ENCODE measurements at regions not wholly inside any gene's neighbourhood (a gene's known extent, or its start where the extent isn't known, plus 50 kb on each side); places are given as distances from the start of the nearest gene placed in this dataset.

DNA sequence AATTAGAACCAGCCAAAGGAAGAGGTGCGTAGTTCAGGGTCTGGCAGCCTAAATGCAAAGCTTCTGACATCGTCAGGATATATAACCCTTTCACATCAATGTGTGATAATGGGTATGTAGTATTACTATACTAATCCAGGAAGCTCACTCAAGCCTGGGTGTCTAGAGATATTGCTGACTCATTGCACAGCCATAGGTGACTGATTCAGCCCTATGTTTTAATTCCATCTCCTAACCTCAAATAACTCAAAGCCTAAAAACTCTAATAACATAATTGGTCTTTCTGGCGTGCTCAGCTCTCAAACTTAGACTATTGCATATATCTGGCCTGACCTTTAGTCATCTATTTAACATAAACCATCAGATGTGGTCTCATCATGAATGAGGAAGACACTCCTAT is 658.4 kb downstream of the TBC1D32 start:
- H3K36me3 ChIP-seq (ENCODE audit: control insufficient read depth, insufficient read depth, low read length), result no peaks in the 10 kb centered on the region
- no peaks in the 10 kb centered on the region for H3K9me1 ChIP-seq (ENCODE audit: control insufficient read depth, insufficient read depth, low read length)
- H2AFZ ChIP-seq (ENCODE audit: low read depth, low read length), result no peak overlapping the region
- ChIA-PET POLR2A (interaction anchor here (0.6 kb wide), 1 partner anchor 1346 kb away, joined by 3 read pairs; no protein-coding TSS in a partner anchor), CTCF (ENCODE audit: low intra/inter-chr PET ratio) (no interaction called here)
- TF ChIP-seq, protein P1, sequence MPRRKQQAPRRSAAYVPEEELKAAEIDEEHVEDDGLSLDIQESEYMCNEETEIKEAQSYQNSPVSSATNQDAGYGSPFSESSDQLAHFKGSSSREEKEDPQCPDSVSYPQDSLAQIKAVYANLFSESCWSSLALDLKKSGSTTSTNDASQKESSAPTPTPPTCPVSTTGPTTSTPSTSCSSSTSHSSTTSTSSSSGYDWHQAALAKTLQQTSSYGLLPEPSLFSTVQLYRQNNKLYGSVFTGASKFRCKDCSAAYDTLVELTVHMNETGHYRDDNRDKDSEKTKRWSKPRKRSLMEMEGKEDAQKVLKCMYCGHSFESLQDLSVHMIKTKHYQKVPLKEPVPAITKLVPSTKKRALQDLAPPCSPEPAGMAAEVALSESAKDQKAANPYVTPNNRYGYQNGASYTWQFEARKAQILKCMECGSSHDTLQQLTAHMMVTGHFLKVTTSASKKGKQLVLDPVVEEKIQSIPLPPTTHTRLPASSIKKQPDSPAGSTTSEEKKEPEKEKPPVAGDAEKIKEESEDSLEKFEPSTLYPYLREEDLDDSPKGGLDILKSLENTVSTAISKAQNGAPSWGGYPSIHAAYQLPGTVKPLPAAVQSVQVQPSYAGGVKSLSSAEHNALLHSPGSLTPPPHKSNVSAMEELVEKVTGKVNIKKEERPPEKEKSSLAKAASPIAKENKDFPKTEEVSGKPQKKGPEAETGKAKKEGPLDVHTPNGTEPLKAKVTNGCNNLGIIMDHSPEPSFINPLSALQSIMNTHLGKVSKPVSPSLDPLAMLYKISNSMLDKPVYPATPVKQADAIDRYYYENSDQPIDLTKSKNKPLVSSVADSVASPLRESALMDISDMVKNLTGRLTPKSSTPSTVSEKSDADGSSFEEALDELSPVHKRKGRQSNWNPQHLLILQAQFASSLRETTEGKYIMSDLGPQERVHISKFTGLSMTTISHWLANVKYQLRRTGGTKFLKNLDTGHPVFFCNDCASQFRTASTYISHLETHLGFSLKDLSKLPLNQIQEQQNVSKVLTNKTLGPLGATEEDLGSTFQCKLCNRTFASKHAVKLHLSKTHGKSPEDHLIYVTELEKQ (CRISPR knock-in tag; IDR thresholded peaks at IDR 0.05), result no peak
- TF ChIP-seq MAFG (tag; conservative IDR thresholded peaks at IDR 0.05), result 0 out of 2 replicates have a peak, but pooled peaks have one; percentile 28
- H3K27ac ChIP-seq (ENCODE audit: extremely low read depth, low read depth, low read length), result no peak overlapping the region
- H3K4me1 ChIP-seq (replicated peaks in 1 of 2; ENCODE audit: control insufficient read depth in 2 of 2, insufficient read depth in 2 of 2, low read length in 2 of 2), result no peaks in the 10 kb centered on the region
- no TSS peak for BruUV-seq (replicated peaks)
- no peaks in the 10 kb centered on the region for H3K79me2 ChIP-seq (ENCODE audit: control insufficient read depth, insufficient read depth, low read length)
- H3K9me3 ChIP-seq (replicated peaks; ENCODE audit: control insufficient read depth, insufficient read depth, low read depth, low read length), result no peaks in the 10 kb centered on the region
- no peak overlapping the region for H3K4me2 ChIP-seq (ENCODE audit: insufficient read depth, low read length)
- in situ Hi-C loops (cut with MboI), result no loop called here
- FAIRE-seq (no peak), DNase-seq (ENCODE audit: extremely low read depth in 1 of 4, low spot score in 3 of 4) (no peak), ATAC-seq (no peak)
- no peak overlapping the region for H3K9ac ChIP-seq (ENCODE audit: insufficient read depth in 1 of 2, low read depth in 2 of 2, low read length in 2 of 2)
- no peak overlapping the region for H3K4me3 ChIP-seq
- WGBS (ENCODE audit: insufficient coverage, low coverage, missing lambda C conversion rate), result 0% methylated on average over 3 of the region's 3 CpGs
- intact Hi-C loops (cut with micrococcal nuclease), result no loop called here
- H4K20me1 ChIP-seq (replicated peaks; ENCODE audit: control insufficient read depth, insufficient read depth, low read length), result no peaks in the 10 kb centered on the region
- H3K27me3 ChIP-seq (ENCODE audit: control insufficient read depth in 2 of 2, insufficient read depth in 2 of 2, low read length in 2 of 2), result no peaks in the 10 kb centered on the region

DNA sequence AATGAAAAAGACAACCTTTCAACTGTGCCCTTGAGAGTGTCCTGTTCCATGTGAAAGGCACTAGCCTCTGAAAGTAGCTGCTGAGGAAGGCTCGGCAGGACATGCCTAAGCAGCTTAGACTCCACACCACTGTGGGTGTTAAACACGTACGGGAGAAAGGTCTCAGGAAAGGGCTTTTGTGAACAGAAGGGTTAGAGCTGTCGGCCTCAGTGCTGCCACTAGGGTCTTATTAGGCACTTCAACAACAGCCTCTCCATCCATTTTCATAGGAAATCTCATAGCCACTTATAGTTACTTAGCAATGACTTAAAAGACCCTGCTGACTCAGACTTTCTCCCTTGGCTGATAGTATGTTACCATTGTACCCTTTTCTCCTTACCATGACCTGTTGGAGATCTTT is 662.8 kb downstream of the TBC1D32 start:
- no TSS peak for BruUV-seq (replicated peaks)
- intact Hi-C loops (cut with micrococcal nuclease) (no loop called here), in situ Hi-C loops (cut with MboI) (no loop called here)
- Histone ChIP-seq H2AFZ (ENCODE audit: low read depth, low read length) (no peak overlapping the region), H3K4me3 (no peak overlapping the region), H3K9me3 (replicated peaks; ENCODE audit: control insufficient read depth, insufficient read depth, low read depth, low read length) (0 out of 2 replicates have a peak, but pooled peaks cover under 1% of the 10 kb centered on the region), H3K9me1 (ENCODE audit: control insufficient read depth, insufficient read depth, low read length) (no peaks in the 10 kb centered on the region), H3K4me1 (replicated peaks in 1 of 2; ENCODE audit: control insufficient read depth in 2 of 2, insufficient read depth in 2 of 2, low read length in 2 of 2) (no peaks in the 10 kb centered on the region), H4K20me1 (replicated peaks; ENCODE audit: control insufficient read depth, insufficient read depth, low read length) (no peaks in the 10 kb centered on the region), H3K27ac (ENCODE audit: extremely low read depth, low read depth, low read length) (no peak overlapping the region), H3K79me2 (ENCODE audit: control insufficient read depth, insufficient read depth, low read length) (no peaks in the 10 kb centered on the region), H3K36me3 (ENCODE audit: control insufficient read depth, insufficient read depth, low read length) (no peaks in the 10 kb centered on the region), H3K4me2 (ENCODE audit: insufficient read depth, low read length) (no peak overlapping the region), H3K27me3 (ENCODE audit: control insufficient read depth in 2 of 2, insufficient read depth in 2 of 2, low read length in 2 of 2) (no peaks in the 10 kb centered on the region), H3K9ac (ENCODE audit: insufficient read depth in 1 of 2, low read depth in 2 of 2, low read length in 2 of 2) (no peak overlapping the region)
- FAIRE-seq (no peak), ATAC-seq (no peak), DNase-seq (ENCODE audit: extremely low read depth in 1 of 4, low spot score in 3 of 4) (no peak)
- POLR2A ChIA-PET, result no interaction called here
- CTCF ChIA-PET (ENCODE audit: low intra/inter-chr PET ratio), result no interaction called here
- TF ChIP-seq ZNF57 (CRISPR knock-in tag; IDR thresholded peaks at IDR 0.05) (no peak), PTTG1 (tag; IDR thresholded peaks at IDR 0.05; ENCODE audit: low read depth) (no peak), TEAD2 (tag; IDR thresholded peaks at IDR 0.05) (no peak), ZNF197 (CRISPR knock-in tag; IDR thresholded peaks at IDR 0.05; ENCODE audit: low read depth) (no peak), ZNF589 (CRISPR knock-in tag; IDR thresholded peaks at IDR 0.05; ENCODE audit: low read depth) (no peak), CBX1 (IDR thresholded peaks at IDR 0.05; ENCODE audit: low read depth) (no peak), POLR3G (IDR thresholded peaks at IDR 0.05; ENCODE audit: extremely low read depth, insufficient read length, insufficient replicate concordance) (no peak)
- TF ChIP-seq, protein P2, sequence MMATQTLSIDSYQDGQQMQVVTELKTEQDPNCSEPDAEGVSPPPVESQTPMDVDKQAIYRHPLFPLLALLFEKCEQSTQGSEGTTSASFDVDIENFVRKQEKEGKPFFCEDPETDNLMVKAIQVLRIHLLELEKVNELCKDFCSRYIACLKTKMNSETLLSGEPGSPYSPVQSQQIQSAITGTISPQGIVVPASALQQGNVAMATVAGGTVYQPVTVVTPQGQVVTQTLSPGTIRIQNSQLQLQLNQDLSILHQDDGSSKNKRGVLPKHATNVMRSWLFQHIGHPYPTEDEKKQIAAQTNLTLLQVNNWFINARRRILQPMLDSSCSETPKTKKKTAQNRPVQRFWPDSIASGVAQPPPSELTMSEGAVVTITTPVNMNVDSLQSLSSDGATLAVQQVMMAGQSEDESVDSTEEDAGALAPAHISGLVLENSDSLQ (IDR thresholded peaks at IDR 0.05), result no peak
- TF ChIP-seq, protein P3, sequence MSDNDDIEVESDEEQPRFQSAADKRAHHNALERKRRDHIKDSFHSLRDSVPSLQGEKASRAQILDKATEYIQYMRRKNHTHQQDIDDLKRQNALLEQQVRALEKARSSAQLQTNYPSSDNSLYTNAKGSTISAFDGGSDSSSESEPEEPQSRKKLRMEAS (CRISPR knock-in tag; IDR thresholded peaks at IDR 0.05), result no peak
- WGBS (ENCODE audit: insufficient coverage, low coverage, missing lambda C conversion rate), result 2% methylated on average over 4 of the region's 4 CpGs
